Kidney epithelial cell (primary cell): ENCODE measurements at regions not wholly inside any gene's neighbourhood (a gene's known extent, or its start where the extent isn't known, plus 50 kb on each side); places are given as distances from the start of the nearest gene placed in this dataset.
"Not testable (repeated sequence)": the region's sequence is repeated elsewhere in the genome, so short reads cannot be mapped to it uniquely, and the experiment has no call there.

Experiments
- DNase-seq: peaks from one replicate; pipeline ENCODE4 v3.0.0-alpha.2; 2010; ENCODE audit warnings: low read depth
- H3K27me3 ChIP-seq: 2 replicates; pipeline ENCODE4 v1.6.0; 2011; ENCODE audit warnings: low read length; ENCODE audit not compliant: control insufficient read depth, insufficient read depth
- H3K36me3 ChIP-seq: 2 replicates; pipeline ENCODE4 v1.5.1; 2011; ENCODE audit warnings: low read length; ENCODE audit not compliant: control insufficient read depth, insufficient read depth
- H3K4me3 ChIP-seq: 2 replicates; pipeline ENCODE4 v1.5.1; 2011; ENCODE audit warnings: low read depth, mild to moderate bottlenecking, control low read depth, low read length
- CTCF ChIP-seq: IDR thresholded peaks from 2 replicates; pipeline ENCODE4 v1.5.1; 2011; ENCODE audit warnings: mild to moderate bottlenecking, moderate library complexity, low read length, control low read depth, inconsistent platforms; ENCODE audit not compliant: insufficient read depth, poor library complexity, severe bottlenecking

- TF ChIP-seq CTCF = no peak
- H3K36me3 ChIP-seq = no peaks in the 10 kb centered on the region
- no peaks in the 10 kb centered on the region for H3K27me3 ChIP-seq
- DNase-seq = peak; percentile 65
- H3K4me3 ChIP-seq = no peak overlapping the region
Measured at GRCh38 chr18:76619261-76619620, 124.2 kb upstream of the ZNF516 start.

GRCh38 chr18:76618721-76619120, 123.7 kb upstream of the ZNF516 start:
- Histone ChIP-seq H3K27me3 (no peaks in the 10 kb centered on the region), H3K4me3 (no peak overlapping the region), H3K36me3 (no peaks in the 10 kb centered on the region)
- no peak for TF ChIP-seq CTCF
- DNase-seq = no peak

DNA sequence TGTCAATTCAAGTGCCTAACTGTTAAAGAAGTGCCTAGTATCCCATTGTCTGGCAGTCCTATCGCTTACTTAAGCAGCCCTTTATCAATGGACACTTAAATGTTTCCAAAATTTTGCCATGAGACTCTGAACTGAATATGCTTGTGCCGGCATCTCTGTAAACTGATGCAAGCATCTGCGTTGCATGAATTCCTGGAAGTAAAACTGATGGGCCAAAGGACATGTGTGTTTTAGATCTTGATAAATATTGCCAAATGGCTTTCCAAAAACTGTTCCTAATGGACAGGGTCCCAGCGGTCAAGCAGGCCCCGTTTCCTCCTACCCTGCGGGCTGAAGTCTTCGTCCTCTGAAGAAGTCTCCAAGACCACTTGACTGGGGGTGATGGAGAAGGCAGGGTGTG, 121.3 kb upstream of the ZNF516 start:
- no peak for TF ChIP-seq CTCF
- DNase-seq = no peak
- Histone ChIP-seq H3K27me3 (no peaks in the 10 kb centered on the region), H3K4me3 (no peak overlapping the region), H3K36me3 (no peaks in the 10 kb centered on the region)

DNA sequence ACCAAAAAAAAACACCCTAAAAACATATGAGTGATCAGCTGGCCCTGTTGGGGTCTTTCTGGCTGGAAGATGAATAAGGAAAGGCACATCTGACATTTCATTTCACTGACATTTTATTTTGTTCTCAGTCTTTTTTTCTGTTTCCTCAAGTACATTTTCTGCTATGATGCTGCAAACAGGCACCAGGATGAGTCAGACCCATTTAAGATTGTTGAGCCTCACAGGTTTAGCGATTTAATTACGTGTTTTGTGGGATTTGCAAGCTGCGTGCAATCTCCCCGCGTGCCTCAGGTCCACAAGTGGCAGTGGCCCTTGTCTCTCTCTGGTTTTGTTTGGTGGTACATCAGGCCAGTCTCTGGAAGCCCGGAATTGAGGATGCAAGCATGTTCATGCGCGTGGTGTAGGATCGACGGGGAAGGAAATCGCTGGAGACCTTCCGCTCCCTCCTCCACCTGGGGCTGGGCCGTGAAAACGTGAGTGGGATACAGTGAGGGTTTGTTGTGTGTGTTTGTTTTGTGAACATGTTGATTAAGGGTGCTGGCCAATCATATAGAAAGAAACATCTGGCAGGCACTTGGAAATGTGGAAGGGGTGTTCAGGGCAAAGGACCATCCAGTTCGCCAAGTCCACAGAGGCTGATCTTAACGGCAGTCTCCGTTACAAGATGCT, 120.2 kb upstream of the ZNF516 start:
- H3K36me3 ChIP-seq = no peaks in the 10 kb centered on the region
- H3K4me3 ChIP-seq = no peak overlapping the region
- no peaks in the 10 kb centered on the region for H3K27me3 ChIP-seq
- DNase-seq = no peak
- no peak for TF ChIP-seq CTCF

GRCh38 chr18:76613755-76614120, 118.7 kb upstream of the ZNF516 start:
- H3K27me3 ChIP-seq = no peaks in the 10 kb centered on the region
- no peak overlapping the region for H3K4me3 ChIP-seq
- TF ChIP-seq CTCF = no peak
- no peak for DNase-seq
- no peaks in the 10 kb centered on the region for H3K36me3 ChIP-seq

GRCh38 chr18:76613053-76613754, 118.2 kb upstream of the ZNF516 start:
- DNase-seq = no peak
- TF ChIP-seq CTCF = no peak
- Histone ChIP-seq H3K4me3 (no peak overlapping the region), H3K36me3 (no peaks in the 10 kb centered on the region), H3K27me3 (no peaks in the 10 kb centered on the region)

DNA sequence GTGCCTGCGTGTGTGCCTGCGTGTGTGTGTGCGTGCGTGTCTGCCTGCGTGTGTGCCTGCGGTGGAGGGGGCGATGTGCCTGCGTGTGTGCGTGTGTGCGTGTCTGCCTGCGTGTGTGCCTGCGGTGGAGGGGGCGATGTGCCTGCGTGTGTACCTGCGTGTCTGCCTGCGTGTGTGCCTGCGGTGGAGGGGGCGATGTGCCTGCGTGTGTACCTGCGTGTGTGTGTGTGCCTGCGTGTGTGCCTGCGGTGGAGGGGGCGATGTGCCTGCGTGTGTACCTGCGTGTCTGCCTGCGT, 116.7 kb upstream of the ZNF516 start:
- not testable (repeated sequence) for H3K36me3 ChIP-seq, DNase-seq, H3K4me3 ChIP-seq, H3K27me3 ChIP-seq
